NB4 (cell line): ENCODE measurements at regions not wholly inside any gene's neighbourhood (a gene's known extent, or its start where the extent isn't known, plus 50 kb on each side); places are given as distances from the start of the nearest gene placed in this dataset.

Experiments
- CTCF ChIP-seq: IDR thresholded peaks from one replicate; pipeline ENCODE4 v1.5.1; 2012; ENCODE audit warnings: low read depth, low read length
- MAX ChIP-seq: IDR thresholded peaks from 2 replicates; pipeline ENCODE4 v1.6.1; 2011; ENCODE audit warnings: low read depth, low read length
- POLR2A ChIP-seq: IDR thresholded peaks from 2 replicates; pipeline ENCODE4 v1.6.1; 2011; ENCODE audit warnings: mild to moderate bottlenecking; ENCODE audit not compliant: insufficient read length; ENCODE audit errors: extremely low read depth

GRCh38 chr13:61756031-61756430 lies 340.4 kb upstream of the PCDH20 start:
- no peak for TF ChIP-seq CTCF
- no peak for TF ChIP-seq MAX
- no peak for TF ChIP-seq POLR2A
